Ramos (cell line): ENCODE measurements at regions not wholly inside any gene's neighbourhood (a gene's known extent, or its start where the extent isn't known, plus 50 kb on each side); places are given as distances from the start of the nearest gene placed in this dataset.

Experiments
- in situ Hi-C: fragments of 300-500 bp; cut with MboI; formaldehyde crosslinking; loops from one replicate; pipeline ENCODE4 v1.14.3; 2022; ENCODE audit warnings: low sequenced_read_pairs; ENCODE audit not compliant: unreplicated experiment

DNA sequence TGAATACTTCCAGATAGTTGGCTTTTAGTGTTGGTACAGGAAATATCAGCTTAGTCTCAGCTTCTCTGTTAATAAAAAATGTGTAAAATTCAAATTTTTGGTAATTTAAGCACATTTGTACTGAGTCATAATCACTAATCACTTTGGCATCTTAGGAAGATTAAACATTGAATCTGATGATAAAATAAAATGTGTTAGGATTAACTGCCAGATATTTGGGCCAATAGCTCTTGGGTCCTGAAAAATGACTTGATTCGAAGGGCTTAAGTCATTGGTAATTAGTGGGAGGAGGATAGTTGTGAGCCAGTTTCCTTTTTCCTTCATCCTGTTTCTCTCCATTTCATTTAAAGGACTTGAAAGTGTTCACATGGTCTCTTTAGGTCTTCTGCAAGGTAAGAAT lies 426.1 kb downstream of the RFPL4B start:
- in situ Hi-C loops = no loop called here

DNA sequence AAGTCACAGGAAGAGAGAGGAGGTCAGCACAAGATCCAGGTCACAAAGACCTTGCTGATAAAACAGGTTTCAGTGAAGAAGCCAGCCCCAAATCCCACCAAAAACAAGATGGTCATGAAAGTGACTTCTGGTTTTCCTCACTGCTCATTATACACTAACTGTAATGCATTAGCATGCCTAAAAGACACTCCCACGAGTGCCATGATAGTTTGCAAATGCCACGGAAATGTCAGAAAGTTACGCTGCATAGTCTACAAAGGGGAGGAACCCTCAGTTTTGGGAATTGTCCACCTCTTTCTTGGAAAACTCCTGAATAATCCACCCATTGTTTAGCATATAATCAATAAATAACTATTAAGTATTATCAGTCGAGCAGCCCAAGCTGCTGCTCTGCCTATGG lies 427.2 kb downstream of the RFPL4B start:
- in situ Hi-C loops = no loop called here

DNA sequence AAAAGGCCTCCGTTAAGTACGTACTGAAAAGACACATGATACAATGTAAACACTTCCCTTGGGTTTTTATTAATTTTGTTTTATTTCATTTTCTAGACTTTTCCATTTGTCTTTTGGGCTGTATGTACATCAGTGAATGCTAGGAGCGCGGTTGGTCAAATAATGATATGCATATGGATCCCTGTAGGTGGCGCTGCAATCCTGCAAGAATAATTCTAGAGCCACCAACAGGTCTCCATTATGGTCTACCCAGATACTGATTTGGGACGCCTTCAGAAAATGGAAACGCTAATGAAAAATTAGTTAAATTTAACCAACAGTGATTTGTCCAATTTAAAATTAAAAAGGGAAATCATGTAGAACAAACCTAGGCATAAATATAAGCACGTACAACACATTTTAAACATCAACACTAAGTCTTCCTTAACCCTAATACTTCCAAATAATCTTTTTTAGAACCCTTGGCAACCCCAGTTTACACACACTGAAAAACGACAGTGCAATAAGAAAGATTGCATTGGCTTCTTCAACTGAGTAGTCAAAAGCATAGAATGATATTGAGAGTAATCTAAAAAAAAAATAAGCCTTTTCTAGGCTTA lies 433.5 kb downstream of the RFPL4B start:
- in situ Hi-C loops = loop anchor here (25.0 kb wide), 1 partner anchor 1132 kb away; no protein-coding TSS in a partner anchor

DNA sequence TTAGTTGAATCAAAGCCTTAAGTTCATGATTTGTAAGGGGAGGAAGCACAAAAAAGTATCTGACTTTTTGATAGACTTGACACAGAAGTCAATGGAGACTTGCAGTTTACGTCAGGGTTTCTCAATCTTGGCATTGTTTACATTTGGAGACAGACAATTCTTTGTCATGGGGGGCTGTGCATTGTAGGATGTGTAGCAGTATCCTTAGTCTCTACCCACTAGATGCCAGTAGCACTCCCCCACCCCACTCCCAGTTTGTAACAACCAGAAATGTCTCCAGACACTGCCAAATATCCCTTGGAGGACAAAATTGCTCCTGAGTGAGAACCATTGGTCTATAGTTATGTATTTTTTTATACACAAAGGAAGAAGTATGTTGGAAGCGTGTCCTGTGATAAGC lies 434.1 kb downstream of the RFPL4B start:
- in situ Hi-C loops = loop anchor here (25.0 kb wide), 1 partner anchor 1131 kb away; no protein-coding TSS in a partner anchor

DNA sequence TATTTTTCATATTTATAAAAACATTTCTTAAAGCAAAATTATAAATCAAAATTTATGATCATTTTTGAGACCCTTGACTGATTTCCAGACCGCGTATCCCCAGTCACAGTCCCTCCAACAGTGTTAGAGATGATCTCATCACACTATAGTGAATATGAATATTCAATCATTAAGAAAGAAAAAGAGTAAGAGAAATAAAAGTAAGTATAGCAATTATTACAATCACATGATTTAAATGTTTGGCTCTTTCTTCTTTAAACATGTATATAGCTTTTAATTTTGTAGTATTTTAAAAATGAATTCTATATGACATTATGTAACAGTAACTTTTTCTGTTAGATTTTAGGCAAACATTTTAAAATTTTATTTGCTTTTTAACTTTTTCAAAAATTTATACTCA lies 438.3 kb downstream of the RFPL4B start:
- in situ Hi-C loops = loop anchor here (25.0 kb wide), 1 partner anchor 1127 kb away; no protein-coding TSS in a partner anchor

DNA sequence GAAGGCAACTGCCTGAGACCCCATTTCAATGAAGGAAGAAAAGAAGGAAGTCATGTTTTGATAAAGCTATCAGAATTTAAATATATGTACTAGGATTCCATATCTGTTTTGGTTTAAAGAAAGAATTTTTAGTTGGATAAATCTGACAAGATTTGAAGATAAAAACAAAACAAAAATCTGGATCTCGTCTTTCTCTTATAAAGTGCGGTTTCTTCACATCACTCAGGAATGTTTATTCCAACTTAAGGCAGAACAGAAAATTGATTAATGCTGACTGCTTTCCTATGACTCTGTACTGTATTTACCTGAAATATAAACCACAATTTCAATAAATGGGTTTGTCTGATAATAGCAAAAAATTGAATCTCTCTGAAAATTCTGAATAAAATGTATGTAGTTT lies 439.7 kb downstream of the RFPL4B start:
- in situ Hi-C loops = loop anchor here (25.0 kb wide), 1 partner anchor 1126 kb away; no protein-coding TSS in a partner anchor

DNA sequence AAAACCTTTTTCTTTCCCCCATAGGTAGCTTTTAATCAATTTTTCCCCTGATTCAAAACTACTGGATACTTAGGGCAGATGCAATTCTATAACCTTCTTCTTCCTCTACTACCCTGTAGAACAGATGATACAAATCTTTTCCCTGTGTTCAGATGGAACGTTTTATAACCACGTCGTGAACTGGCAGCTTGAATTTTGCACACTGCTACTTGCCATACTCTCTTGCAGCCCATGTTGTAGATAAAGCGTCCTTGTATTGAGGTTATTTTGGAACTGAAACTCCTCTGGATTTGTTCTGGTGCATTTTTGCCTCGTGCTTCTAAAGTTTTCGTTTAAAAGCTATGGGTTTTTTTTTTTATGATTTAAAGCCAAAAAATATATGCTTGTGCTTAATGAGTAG lies 440.2 kb downstream of the RFPL4B start:
- in situ Hi-C loops = loop anchor here (25.0 kb wide), 1 partner anchor 1125 kb away; no protein-coding TSS in a partner anchor

DNA sequence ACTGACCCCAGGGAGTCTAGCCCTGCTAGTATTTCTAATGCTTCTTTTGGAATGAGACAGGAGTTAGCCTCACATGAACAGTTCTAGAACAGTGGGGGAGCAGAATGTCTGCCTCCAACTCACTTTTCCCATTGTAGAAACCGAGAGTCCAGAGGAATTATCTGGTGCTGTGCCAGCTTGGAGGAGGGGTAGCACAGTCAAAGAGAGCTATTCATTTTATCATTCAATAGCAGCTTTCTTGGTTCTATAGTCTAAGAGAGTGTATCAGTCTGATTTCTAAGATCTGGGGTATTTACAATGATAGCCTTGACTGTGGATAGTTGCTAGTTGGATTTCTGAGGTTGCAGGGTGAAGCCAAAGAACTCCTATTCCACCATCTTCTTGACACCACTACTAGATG lies 448.2 kb downstream of the RFPL4B start:
- in situ Hi-C loops = loop anchor here (25.0 kb wide), 1 partner anchor 1117 kb away; no protein-coding TSS in a partner anchor

DNA sequence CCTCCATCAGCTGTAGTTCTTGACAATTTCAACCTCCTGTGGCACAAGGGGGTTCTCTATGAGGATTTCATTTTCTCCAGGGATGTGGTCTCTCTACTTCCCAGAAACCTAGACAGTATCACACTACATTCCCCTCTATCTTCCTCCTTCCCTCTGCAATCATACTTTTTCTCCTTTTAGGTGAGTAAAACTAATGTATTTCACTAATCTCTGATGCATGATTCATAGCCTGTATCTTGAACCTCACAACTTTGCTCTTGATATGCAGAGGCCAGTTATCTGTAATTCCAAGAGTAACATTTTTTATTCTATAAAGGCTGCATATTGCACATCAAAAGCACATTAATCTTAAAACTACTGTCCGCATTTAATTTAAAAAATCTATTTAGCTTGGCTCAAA lies 449.6 kb downstream of the RFPL4B start:
- in situ Hi-C loops = loop anchor here (25.0 kb wide), 1 partner anchor 1116 kb away; no protein-coding TSS in a partner anchor

DNA sequence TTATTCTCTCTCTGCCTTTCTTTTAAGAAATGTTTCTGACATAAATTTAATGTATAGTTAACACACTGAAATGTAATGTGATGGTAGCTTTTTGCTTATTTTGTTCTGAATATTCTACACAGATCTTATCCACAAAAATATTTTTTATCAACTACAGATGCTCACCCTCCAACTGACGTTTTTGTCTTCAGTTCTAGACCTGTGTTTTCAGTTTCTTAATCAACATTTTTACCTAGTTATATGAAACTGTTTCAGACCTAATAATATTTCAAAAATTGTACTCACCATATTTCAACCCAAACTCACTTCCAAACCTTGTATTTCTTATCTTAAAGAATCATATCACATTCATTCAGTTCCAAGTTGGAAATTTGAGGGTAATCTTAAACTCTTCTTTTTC lies 452.8 kb downstream of the RFPL4B start:
- in situ Hi-C loops = loop anchor here (25.0 kb wide), 1 partner anchor 1112 kb away; no protein-coding TSS in a partner anchor

DNA sequence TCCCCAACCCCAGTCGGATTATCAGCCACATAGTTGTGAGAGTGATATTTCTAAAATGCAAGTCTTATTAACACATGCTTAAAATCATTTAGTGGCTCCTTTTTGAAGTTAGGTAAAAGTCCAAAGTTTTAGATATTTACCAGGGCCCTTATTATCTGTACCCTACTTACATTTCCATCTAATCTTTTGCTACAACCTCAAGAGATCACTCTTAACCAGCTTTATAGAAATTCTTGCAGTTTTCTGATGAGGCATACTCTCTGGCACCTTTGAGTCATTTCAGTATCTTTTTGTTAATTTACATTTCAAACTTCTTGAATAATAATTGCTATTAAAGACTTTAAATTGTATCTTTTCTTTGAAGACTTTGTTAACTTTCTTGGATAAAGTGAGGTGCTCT lies 453.3 kb downstream of the RFPL4B start:
- in situ Hi-C loops = no loop called here

DNA sequence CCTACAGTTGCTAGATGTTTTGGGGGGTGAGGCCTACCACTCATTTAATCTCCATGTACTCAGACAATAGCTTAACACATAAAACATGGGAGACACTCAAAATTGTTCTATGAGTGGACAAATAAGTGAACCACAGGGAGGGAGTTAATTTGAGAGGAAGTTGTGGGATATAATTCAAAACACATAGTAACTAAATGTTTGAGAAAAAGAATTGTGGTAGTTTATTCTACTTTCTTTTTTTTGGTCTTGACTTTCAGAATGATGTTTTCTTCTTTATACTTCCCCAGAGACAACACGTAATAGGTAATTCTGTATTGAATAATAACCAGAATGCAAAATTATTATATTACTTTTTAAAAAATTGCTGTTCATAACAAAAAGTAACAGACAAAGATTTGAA lies 453.8 kb downstream of the RFPL4B start:
- in situ Hi-C loops = no loop called here

DNA sequence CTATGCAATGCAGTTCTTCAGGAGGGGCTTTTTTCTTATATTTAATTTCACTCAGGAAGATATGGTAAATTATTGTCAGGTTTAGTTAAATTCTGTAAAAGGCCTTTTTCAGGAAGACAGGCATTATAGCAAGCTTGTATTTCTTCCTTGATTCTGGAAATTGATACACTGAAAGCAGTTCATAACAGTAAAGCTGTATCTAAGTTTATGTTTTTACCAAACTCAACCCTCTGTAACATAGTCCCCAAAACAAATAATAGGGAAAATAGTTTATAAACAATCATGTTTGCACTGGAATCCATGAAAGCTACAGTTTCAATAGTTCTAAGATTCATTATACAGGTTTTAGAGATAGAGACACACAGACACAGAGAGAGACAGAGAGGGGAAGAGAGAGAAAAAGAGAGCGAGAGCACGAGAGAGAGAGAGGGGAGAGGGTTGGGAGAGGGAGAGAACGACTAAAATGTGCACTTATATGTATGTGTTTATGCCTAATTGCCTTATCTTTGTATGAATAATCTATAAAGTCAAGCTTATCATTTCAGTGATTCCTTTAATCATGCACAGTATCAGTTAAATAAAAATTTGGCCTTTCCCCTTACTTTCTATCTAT lies 454.4 kb downstream of the RFPL4B start:
- in situ Hi-C loops = no loop called here

DNA sequence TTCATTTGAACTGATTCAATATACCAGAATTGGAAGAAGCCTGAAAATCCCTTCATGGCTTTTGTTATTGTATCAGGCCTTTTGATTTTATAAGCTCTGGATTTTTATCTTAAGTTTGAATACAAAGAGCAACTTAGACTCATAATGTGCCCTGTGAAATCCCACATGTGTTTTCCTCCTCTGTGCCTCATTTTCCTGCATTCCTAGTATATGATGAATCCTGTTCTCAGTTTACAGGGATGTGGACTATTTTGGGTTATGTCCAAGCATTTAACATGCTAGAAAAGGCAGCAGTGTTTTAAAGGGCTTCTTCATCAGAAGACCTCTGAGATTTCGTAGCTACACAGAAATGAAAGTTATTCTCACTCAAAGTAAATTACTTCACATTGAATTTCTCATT lies 455.0 kb downstream of the RFPL4B start:
- in situ Hi-C loops = no loop called here

DNA sequence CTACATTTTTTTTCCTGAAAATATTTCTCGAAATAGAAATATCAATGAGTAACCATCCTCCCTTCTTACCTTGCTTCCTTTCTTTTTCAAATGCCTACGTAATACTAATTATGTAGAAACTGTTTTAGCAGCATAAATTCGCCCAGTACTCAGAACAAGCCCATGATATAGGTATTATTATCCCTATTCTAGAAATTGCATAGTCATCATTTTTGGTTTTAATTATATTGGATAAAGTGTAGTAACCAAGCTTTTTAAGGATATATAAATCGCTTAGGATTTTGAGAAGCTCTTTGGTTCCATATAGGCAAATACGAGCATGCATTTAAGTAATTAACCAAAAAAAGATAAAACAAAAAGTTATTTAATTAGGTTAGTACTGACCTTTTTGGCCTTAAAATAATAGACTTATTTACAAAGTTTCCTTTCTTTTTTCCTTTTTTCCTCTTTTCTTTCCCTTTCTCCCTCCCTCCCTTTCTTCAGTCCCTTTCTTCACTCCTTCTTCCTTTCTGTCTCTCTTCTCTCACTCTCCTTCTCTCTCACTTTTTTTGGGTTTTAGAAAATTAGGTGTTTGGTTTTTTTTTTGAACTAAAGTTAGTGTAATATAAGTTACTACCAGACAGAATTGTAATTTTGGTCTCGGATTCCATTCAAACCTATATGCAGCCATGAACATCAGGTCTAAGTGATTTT lies 457.7 kb downstream of the RFPL4B start:
- in situ Hi-C loops = no loop called here

DNA sequence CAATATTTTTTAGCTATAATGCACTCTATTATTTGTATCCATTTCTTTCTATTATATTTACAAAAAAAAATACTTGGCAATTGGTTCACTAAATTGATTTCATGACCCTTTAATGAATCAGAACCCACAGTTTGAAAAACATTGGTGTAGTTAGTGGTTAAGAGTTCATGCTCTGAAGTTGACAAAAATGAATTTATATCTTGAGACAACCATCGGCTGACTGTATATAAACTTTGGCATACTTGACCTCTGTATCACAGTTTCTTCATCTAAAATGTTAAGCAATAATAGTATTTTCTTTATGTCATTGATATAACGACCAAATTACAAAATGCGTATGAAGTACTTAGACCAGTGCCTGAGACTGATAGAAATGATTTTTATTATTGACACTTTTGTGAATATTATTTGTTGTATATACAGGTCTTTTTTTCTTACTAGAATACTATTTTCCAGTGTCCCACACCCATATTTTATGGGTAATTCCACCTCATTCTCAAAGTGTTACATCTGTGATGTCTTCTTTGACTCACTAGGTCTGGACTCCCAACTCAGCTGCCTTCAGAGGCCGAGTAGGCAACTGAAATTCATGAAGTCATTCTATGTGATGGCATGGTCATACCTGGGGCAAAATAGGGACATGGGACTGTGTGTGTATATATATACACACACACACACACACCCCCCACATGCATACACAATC lies 459.2 kb downstream of the RFPL4B start:
- in situ Hi-C loops = no loop called here

DNA sequence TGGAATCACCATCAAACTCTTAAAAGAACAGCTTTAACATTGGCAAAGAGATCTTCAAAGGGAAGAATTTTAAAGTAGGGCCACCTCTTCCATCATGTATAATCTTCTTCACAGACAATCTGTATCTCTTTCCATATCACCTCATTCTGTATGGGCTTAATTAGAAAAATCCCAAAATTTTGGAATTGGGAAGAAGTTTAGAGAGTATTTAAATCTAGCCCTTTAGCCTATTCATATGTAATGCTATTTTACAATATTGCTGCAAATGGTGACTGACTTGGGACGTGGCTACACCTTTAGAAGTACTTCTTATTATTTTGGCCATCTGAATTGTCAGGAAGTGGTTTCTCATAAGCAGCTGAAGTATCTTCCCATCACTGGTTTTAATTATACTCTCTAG lies 474.3 kb downstream of the RFPL4B start:
- in situ Hi-C loops = no loop called here

DNA sequence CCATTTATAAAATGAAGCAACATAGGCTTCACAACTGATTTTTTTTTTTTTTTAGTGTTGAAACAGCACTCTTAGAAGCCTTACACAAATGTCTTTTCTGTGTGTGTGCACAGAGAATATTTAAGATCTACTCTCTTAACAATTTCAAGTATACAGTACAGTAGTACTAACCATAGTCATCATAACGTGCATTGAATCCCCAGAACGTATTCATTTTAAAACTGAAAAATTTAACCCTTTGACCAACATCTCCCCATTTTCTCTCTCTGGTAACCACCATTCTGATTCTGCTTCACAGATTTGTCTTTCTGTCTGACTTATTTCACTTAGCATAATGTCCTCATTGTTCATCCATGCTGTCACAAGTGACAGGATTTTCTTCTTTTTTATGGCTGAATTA lies 475.6 kb downstream of the RFPL4B start:
- in situ Hi-C loops = no loop called here

DNA sequence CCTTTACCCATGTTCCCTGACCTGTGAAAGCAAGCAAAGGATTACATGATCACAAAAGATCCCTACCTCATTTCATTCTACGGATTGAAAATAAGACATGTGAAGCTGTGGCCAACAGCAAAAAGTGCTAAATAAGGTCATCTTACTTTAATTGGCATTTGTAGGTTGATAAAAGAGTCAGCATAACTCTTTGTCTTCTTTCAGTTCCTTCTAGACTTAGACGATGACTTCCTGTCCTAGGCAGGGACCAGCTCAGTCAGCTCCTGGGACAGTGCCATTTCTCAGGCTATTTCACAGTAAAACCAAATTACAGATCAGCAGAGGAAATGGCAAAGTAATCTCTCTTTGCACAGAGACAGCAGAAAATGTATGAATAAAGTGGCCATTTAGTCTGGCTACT lies 480.7 kb downstream of the RFPL4B start:
- in situ Hi-C loops = no loop called here

DNA sequence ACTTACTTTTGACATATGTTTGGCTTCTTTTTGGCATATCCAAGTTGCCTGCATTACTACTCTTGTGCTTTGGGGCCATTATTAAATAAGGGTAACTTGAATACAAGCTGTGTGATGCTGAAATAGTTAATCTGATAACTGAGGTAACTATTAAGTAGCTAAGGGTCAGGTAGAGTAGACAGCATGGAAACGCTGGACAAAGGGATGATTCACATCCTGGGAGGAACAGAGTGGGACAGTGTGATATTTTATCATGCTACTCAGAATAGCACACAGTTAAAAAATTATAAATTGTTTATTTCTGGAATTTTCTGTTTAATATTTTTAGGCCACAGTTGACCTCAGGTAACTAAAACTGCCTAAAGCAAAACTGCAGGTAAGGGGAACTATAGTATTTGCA lies 483.9 kb downstream of the RFPL4B start:
- in situ Hi-C loops = no loop called here
